Activated CD8-positive, alpha-beta memory T cell treated with anti-CD3 and anti-CD28 coated beads for 24 hours (primary cell): ENCODE measurements at regions not wholly inside any gene's neighbourhood (a gene's known extent, or its start where the extent isn't known, plus 50 kb on each side); places are given as distances from the start of the nearest gene placed in this dataset.
A peak's percentile ranks its signal among the peaks of the same experiment; 100 is the strongest.
"Not testable (repeated sequence)": the region's sequence is repeated elsewhere in the genome, so short reads cannot be mapped to it uniquely, and the experiment has no call there.

ENCODE experiments used
- DNase-seq: peaks from one replicate; pipeline ENCODE4 v3.0.0-alpha.2; 2020

GRCh38 chr9:97248252-97248651, 59.2 kb upstream of the CCDC180 start:
- not testable (repeated sequence) for DNase-seq

- no peak for DNase-seq
These were observed 63.9 kb upstream of the CCDC180 start for GRCh38 chr9:97243606-97244005.

GRCh38 chr9:97241430-97241829, 66.0 kb upstream of the CCDC180 start:
- not testable (repeated sequence) for DNase-seq

GRCh38 chr9:97237951-97238889, 69.2 kb upstream of the CCDC180 start:
- peak; percentile 88 for DNase-seq

GRCh38 chr9:97237311-97237786, 70.1 kb upstream of the CCDC180 start:
- no peak for DNase-seq

GRCh38 chr9:97233009-97233400, 74.5 kb upstream of the CCDC180 start:
- DNase-seq: not testable (repeated sequence)

- not testable (repeated sequence) for DNase-seq
These were observed 75.1 kb upstream of the CCDC180 start for GRCh38 chr9:97232060-97233008.

- not testable (repeated sequence) for DNase-seq
These were observed 85.1 kb upstream of the CCDC180 start for GRCh38 chr9:97222393-97222792.

- peak; percentile 85 for DNase-seq
These were observed 85.7 kb upstream of the CCDC180 start for GRCh38 chr9:97221478-97222355.

GRCh38 chr9:97220894-97221477, 86.5 kb upstream of the CCDC180 start:
- DNase-seq: no peak

GRCh38 chr9:97220396-97220795, 87.1 kb upstream of the CCDC180 start:
- not testable (repeated sequence) for DNase-seq

GRCh38 chr9:97219443-97220140, 87.9 kb upstream of the CCDC180 start:
- DNase-seq: not testable (repeated sequence)

- not testable (repeated sequence) for DNase-seq
These were observed 92.3 kb upstream of the CCDC180 start for GRCh38 chr9:97215127-97215526.

GRCh38 chr9:97214556-97214955, 92.9 kb upstream of the CCDC180 start:
- DNase-seq: not testable (repeated sequence)

GRCh38 chr9:97199683-97200082, 107.8 kb upstream of the CCDC180 start:
- not testable (repeated sequence) for DNase-seq

GRCh38 chr9:97193767-97194166, 113.7 kb upstream of the CCDC180 start:
- DNase-seq: not testable (repeated sequence)

GRCh38 chr9:97188545-97188944, 118.9 kb upstream of the CCDC180 start:
- no peak for DNase-seq

- DNase-seq: not testable (repeated sequence)
These were observed 119.8 kb upstream of the CCDC180 start for GRCh38 chr9:97187706-97188105.

- DNase-seq: no peak
These were observed 121.0 kb upstream of the CCDC180 start for GRCh38 chr9:97186493-97186892.

- not testable (repeated sequence) for DNase-seq
These were observed 124.9 kb upstream of the CCDC180 start for GRCh38 chr9:97182532-97182931.

- DNase-seq: no peak
These were observed 127.8 kb upstream of the CCDC180 start for GRCh38 chr9:97179616-97180015.
